Panc1 (cell line): ENCODE measurements at regions not wholly inside any gene's neighbourhood (a gene's known extent, or its start where the extent isn't known, plus 50 kb on each side); places are given as distances from the start of the nearest gene placed in this dataset.

Experiments
- ATAC-seq: fragments of 200-7000 bp; cut with Tn5 transposase; 2 replicates; pipeline ENCODE4 v1.9.1; 2020; ENCODE audit warnings: mild to moderate bottlenecking, moderate library complexity
- BruUV-seq: library from RNA; stranded (reverse); fragments of 400-500 nt; replicated peaks from 2 replicates; lab custom pipeline; 2021; lab: Mats Ljungman, UMichigan
- CTCF ChIA-PET: fragments of 300-600 bp; sonication (Branson Sonifier 250); formaldehyde crosslinking; loops from one replicate; lab custom pipeline; 2022; ENCODE audit warnings: antibody characterized with exemption; lab: Charles Lee
- POLR2A ChIA-PET: fragments of 300-600 bp; sonication (Branson Sonifier 250); formaldehyde crosslinking; loops from one replicate; lab custom pipeline; 2022; ENCODE audit warnings: antibody characterized with exemption; lab: Charles Lee
- DNase-seq: peaks from one replicate; pipeline ENCODE4 v3.0.0-alpha.2; 2010; ENCODE audit warnings: low read depth, low spot score
- H3K27ac ChIP-seq: 2 replicates; pipeline ENCODE4 v1.5.1; 2011; ENCODE audit warnings: mild to moderate bottlenecking, low read length, inconsistent platforms
- H3K27me3 ChIP-seq: fragments of 200-500 bp; sonication (Bioruptor generic); 2 replicates; pipeline ENCODE4 v1.6.0; 2014; ENCODE audit warnings: low read length, inconsistent platforms; ENCODE audit not compliant: control insufficient read depth, insufficient read depth
- H3K36me3 ChIP-seq: fragments of 200-500 bp; sonication (Bioruptor generic); 2 replicates; pipeline ENCODE4 v1.5.1; 2014; ENCODE audit warnings: inconsistent platforms, mild to moderate bottlenecking, low read length, moderate library complexity; ENCODE audit not compliant: control insufficient read depth, insufficient read depth
- H3K4me1 ChIP-seq: 2 replicates; pipeline ENCODE4 v1.5.1; 2011; ENCODE audit warnings: inconsistent platforms, mild to moderate bottlenecking, low read length, moderate library complexity; ENCODE audit not compliant: control insufficient read depth, insufficient read depth
- H3K4me3 ChIP-seq, 2 experiments: 2 replicates each; pipeline ENCODE4 v1.5.1; 2011 to 2012; ENCODE audit warnings: low read depth in 2 of 2, low read length in 2 of 2, mild to moderate bottlenecking in 2 of 2, inconsistent platforms in 1 of 2, moderate library complexity in 1 of 2
- H3K9me3 ChIP-seq: fragments of 200-500 bp; sonication (Bioruptor generic); 2 replicates; pipeline ENCODE4 v1.5.1; 2014; ENCODE audit warnings: low read depth, mild to moderate bottlenecking, inconsistent platforms, low read length, moderate library complexity; ENCODE audit not compliant: control insufficient read depth, insufficient read depth
- POLR2AphosphoS5 ChIP-seq: IDR thresholded peaks from 2 replicates; pipeline ENCODE4 v1.6.1; 2012; ENCODE audit warnings: mild to moderate bottlenecking, low read depth, low read length, moderate library complexity
- SIN3A ChIP-seq: IDR thresholded peaks from 2 replicates; pipeline ENCODE4 v1.6.1; 2012; ENCODE audit warnings: low read depth, mild to moderate bottlenecking, low read length, moderate library complexity, borderline replicate concordance; ENCODE audit not compliant: insufficient read depth
- TCF7L2 ChIP-seq: IDR thresholded peaks from 2 replicates; pipeline ENCODE4 v1.6.1; 2011; ENCODE audit warnings: mild to moderate bottlenecking, low read depth, low read length, inconsistent platforms
- in situ Hi-C: cut with HindIII; loops from 2 replicates; pipeline ENCODE4 v1.10.0; 2016; ENCODE audit warnings: low sequenced_read_pairs, low pct_unique_long_range_greater_than_20kb
- intact Hi-C: fragments of 100-400 bp; cut with micrococcal nuclease; formaldehyde crosslinking; loops from one replicate; pipeline ENCODE4 v1.10.0; 2022; ENCODE audit not compliant: unreplicated experiment
- TF ChIP-seq, protein P1 (sequence below), 2 experiments: IDR thresholded peaks; 2 replicates each; pipeline ENCODE4 v1.6.1; 2011 to 2012; ENCODE audit warnings: low read depth in 2 of 2, control low read depth in 1 of 2, low read length in 1 of 2, mild to moderate bottlenecking in 1 of 2, moderate library complexity in 1 of 2; ENCODE audit not compliant: insufficient read depth in 1 of 2
- TF ChIP-seq, protein P2 (sequence below): fragments of 450-650 bp; IDR thresholded peaks from 2 replicates; pipeline ENCODE4 v1.5.1; 2017; ENCODE audit warnings: mild to moderate bottlenecking

DNA sequence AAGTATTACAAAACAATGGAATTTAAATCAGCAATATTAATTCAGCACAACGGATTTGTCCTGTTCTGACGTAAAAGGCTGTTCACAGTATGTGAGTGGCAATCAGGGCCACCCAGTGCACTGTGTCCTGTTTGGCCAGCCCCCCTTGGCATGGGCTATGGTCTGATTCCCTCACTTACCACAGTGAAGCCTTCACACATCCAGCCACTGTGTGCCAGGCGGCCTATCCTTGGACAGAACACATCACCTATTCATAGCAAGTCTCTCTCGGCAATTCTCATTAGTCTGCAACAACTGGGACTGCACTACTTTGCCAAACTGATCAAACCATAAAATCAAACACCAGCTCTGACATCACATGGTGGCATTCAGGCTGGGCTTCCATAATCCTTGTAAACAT lies 221.5 kb upstream of the TSHZ3 start:
- no TSS peak for BruUV-seq
- Histone ChIP-seq H3K27ac (no peak overlapping the region), H3K9me3 (no peaks in the 10 kb centered on the region), H3K36me3 (no peaks in the 10 kb centered on the region), H3K4me3 (no peak overlapping the region), H3K4me1 (no peaks in the 10 kb centered on the region), H3K27me3 (peaks cover 9% of the 10 kb centered on the region; the same call in 1 of the 2 replicates)
- intact Hi-C loops (no loop called here), in situ Hi-C loops (no loop called here)
- DNase-seq: no peak
- ChIA-PET POLR2A (interaction anchor here (0.7 kb wide), 1 partner anchor 63 kb away, joined by 11 read pairs; no protein-coding TSS in a partner anchor), CTCF (no interaction called here)
- no peak for ATAC-seq
- TF ChIP-seq TCF7L2 (no peak), POLR2AphosphoS5 (no peak), SIN3A (no peak)
- TF ChIP-seq, protein P1, sequence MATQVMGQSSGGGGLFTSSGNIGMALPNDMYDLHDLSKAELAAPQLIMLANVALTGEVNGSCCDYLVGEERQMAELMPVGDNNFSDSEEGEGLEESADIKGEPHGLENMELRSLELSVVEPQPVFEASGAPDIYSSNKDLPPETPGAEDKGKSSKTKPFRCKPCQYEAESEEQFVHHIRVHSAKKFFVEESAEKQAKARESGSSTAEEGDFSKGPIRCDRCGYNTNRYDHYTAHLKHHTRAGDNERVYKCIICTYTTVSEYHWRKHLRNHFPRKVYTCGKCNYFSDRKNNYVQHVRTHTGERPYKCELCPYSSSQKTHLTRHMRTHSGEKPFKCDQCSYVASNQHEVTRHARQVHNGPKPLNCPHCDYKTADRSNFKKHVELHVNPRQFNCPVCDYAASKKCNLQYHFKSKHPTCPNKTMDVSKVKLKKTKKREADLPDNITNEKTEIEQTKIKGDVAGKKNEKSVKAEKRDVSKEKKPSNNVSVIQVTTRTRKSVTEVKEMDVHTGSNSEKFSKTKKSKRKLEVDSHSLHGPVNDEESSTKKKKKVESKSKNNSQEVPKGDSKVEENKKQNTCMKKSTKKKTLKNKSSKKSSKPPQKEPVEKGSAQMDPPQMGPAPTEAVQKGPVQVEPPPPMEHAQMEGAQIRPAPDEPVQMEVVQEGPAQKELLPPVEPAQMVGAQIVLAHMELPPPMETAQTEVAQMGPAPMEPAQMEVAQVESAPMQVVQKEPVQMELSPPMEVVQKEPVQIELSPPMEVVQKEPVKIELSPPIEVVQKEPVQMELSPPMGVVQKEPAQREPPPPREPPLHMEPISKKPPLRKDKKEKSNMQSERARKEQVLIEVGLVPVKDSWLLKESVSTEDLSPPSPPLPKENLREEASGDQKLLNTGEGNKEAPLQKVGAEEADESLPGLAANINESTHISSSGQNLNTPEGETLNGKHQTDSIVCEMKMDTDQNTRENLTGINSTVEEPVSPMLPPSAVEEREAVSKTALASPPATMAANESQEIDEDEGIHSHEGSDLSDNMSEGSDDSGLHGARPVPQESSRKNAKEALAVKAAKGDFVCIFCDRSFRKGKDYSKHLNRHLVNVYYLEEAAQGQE (IDR thresholded peaks at IDR 0.05; ENCODE audit: insufficient read depth in 1 of 2, low read depth in 2 of 2, low read length in 1 of 2): no peak
- TF ChIP-seq, protein P2, sequence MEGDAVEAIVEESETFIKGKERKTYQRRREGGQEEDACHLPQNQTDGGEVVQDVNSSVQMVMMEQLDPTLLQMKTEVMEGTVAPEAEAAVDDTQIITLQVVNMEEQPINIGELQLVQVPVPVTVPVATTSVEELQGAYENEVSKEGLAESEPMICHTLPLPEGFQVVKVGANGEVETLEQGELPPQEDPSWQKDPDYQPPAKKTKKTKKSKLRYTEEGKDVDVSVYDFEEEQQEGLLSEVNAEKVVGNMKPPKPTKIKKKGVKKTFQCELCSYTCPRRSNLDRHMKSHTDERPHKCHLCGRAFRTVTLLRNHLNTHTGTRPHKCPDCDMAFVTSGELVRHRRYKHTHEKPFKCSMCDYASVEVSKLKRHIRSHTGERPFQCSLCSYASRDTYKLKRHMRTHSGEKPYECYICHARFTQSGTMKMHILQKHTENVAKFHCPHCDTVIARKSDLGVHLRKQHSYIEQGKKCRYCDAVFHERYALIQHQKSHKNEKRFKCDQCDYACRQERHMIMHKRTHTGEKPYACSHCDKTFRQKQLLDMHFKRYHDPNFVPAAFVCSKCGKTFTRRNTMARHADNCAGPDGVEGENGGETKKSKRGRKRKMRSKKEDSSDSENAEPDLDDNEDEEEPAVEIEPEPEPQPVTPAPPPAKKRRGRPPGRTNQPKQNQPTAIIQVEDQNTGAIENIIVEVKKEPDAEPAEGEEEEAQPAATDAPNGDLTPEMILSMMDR: no peak

DNA sequence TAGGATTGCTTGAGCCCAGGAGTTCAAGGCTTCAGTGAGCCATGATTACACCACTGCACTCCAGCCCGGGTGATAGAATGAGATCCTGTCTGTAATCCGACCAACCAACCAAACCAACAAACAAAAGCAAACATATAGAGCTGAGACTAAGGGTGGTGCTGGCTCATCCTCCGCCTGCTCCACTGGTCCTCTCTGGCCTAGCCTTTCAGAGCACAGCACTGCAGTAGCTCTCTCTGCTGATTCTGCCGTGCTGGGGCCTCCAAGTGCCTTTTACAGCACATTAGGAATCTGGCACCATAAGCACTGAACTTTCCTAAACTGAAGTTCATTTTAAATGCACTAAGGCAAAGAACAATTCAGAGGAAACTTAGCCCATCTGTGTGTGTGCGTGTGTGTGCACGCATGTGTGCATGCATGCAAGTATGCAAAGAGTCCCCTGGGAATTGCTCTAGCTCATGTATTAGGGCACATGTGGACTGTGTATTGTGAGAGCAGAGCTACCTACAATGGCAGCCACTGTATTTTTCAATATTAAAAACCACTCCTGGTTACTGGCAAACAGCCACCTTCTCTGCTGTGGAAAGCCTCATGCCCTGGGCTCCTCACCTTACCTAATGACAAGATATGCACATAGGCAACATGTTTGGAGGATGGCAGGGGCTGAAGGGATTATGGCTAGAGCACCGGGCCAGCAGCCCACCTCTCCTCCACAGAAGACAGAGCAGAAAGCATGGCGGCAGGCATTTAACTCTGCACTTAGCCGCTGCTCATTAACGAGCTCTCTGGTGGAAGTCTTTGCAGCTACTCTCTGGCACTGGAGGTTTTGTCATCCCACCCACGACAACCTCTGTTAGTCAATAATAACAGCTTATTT lies 223.1 kb upstream of the TSHZ3 start:
- Histone ChIP-seq H3K4me1 (no peaks in the 10 kb centered on the region), H3K27me3 (peaks cover 12% of the 10 kb centered on the region), H3K36me3 (no peaks in the 10 kb centered on the region), H3K27ac (no peak overlapping the region), H3K9me3 (no peaks in the 10 kb centered on the region), H3K4me3 (no peak overlapping the region)
- ChIA-PET POLR2A (interaction anchor here (0.6 kb wide), 2 partner anchors 95 to 1006 kb away, joined by 4 to 5 read pairs; no protein-coding TSS in a partner anchor), CTCF (no interaction called here)
- no TSS peak for BruUV-seq
- intact Hi-C loops (no loop called here), in situ Hi-C loops (no loop called here)
- TF ChIP-seq TCF7L2 (no peak), SIN3A (no peak), POLR2AphosphoS5 (no peak)
- TF ChIP-seq, protein P1 (IDR thresholded peaks at IDR 0.05; ENCODE audit: insufficient read depth in 1 of 2, low read depth in 2 of 2, low read length in 1 of 2): no peak
- TF ChIP-seq, protein P2: no peak
- ATAC-seq: no peak
- no peak for DNase-seq
